LHCN-M2 (cell line): ENCODE measurements at regions not wholly inside any gene's neighbourhood (a gene's known extent, or its start where the extent isn't known, plus 50 kb on each side); places are given as distances from the start of the nearest gene placed in this dataset.
"Not testable (repeated sequence)": the region's sequence is repeated elsewhere in the genome, so short reads cannot be mapped to it uniquely, and the experiment has no call there.

ENCODE experiments used
- DNase-seq: peaks from one replicate; pipeline ENCODE4 v3.0.0-alpha.2; 2012; ENCODE audit warnings: low read depth

GRCh38 chr2:123597988-123598387 is 427.1 kb upstream of the CNTNAP5 start:
- no peak for DNase-seq

GRCh38 chr2:123606631-123607030 is 418.5 kb upstream of the CNTNAP5 start:
- DNase-seq: no peak

- DNase-seq: no peak
Measured at GRCh38 chr2:123609077-123609476, 416.0 kb upstream of the CNTNAP5 start.

- DNase-seq: no peak
Measured at GRCh38 chr2:123614596-123614995, 410.5 kb upstream of the CNTNAP5 start.

- DNase-seq: not testable (repeated sequence)
Measured at GRCh38 chr2:123618642-123619041, 406.4 kb upstream of the CNTNAP5 start.

- no peak for DNase-seq
Measured at GRCh38 chr2:123624816-123625215, 400.3 kb upstream of the CNTNAP5 start.

GRCh38 chr2:123636232-123636631 is 388.9 kb upstream of the CNTNAP5 start:
- DNase-seq: no peak

GRCh38 chr2:123640685-123641335 is 384.3 kb upstream of the CNTNAP5 start:
- no peak for DNase-seq

- DNase-seq: no peak
Measured at GRCh38 chr2:123644053-123644452, 381.0 kb upstream of the CNTNAP5 start.

- DNase-seq: no peak
Measured at GRCh38 chr2:123648016-123648415, 377.1 kb upstream of the CNTNAP5 start.

- no peak for DNase-seq
Measured at GRCh38 chr2:123648956-123649355, 376.1 kb upstream of the CNTNAP5 start.

GRCh38 chr2:123651151-123651550 is 373.9 kb upstream of the CNTNAP5 start:
- DNase-seq: no peak

GRCh38 chr2:123652320-123652719 is 372.8 kb upstream of the CNTNAP5 start:
- no peak for DNase-seq

GRCh38 chr2:123656590-123656989 is 368.5 kb upstream of the CNTNAP5 start:
- DNase-seq: no peak

GRCh38 chr2:123659120-123659519 is 366.0 kb upstream of the CNTNAP5 start:
- no peak for DNase-seq

GRCh38 chr2:123670286-123670685 is 354.8 kb upstream of the CNTNAP5 start:
- no peak for DNase-seq

- DNase-seq: not testable (repeated sequence)
Measured at GRCh38 chr2:123683797-123684196, 341.3 kb upstream of the CNTNAP5 start.

- DNase-seq: no peak
Measured at GRCh38 chr2:123687064-123687463, 338.0 kb upstream of the CNTNAP5 start.

GRCh38 chr2:123688231-123688940 is 336.7 kb upstream of the CNTNAP5 start:
- no peak for DNase-seq

GRCh38 chr2:123692121-123692520 is 333.0 kb upstream of the CNTNAP5 start:
- DNase-seq: no peak

- DNase-seq: no peak
Measured at GRCh38 chr2:123693836-123694235, 331.3 kb upstream of the CNTNAP5 start.

GRCh38 chr2:123695426-123695825 is 329.7 kb upstream of the CNTNAP5 start:
- no peak for DNase-seq

- no peak for DNase-seq
Measured at GRCh38 chr2:123696021-123696420, 329.1 kb upstream of the CNTNAP5 start.
